ENCODE measurements at regions not wholly inside any gene's neighbourhood (a gene's known extent, or its start where the extent isn't known, plus 50 kb on each side); places are given as distances from the start of the nearest gene placed in this dataset.
"Not testable (repeated sequence)": the region's sequence is repeated elsewhere in the genome, so short reads cannot be mapped to it uniquely, and the experiment has no call there.

- ChIA-PET POLR2A (no interaction called here), CTCF (interaction anchor here (1.3 kb wide), 1 partner anchor 11 kb away, joined by 6 read pairs; no protein-coding TSS in a partner anchor)
- Mint-ChIP-seq H3K36me3 (ENCODE audit: low read depth) (no peaks in the 10 kb centered on the region), H3K4me1 (no peaks in the 10 kb centered on the region), H3K4me3 (no peak overlapping the region), H3K27me3 (peaks cover 36% of the 10 kb centered on the region), H3K27ac (no peak overlapping the region), H3K9me3 (no peaks in the 10 kb centered on the region)
- no peak for DNase-seq
Measured at GRCh38 chr10:118448744-118449143, 106.6 kb upstream of the FAM204A start.

GRCh38 chr10:118447478-118448270, 105.5 kb upstream of the FAM204A start:
- DNase-seq, result no peak
- peaks cover 34% of the 10 kb centered on the region for H3K27me3 Mint-ChIP-seq

GRCh38 chr10:118445535-118445934, 103.4 kb upstream of the FAM204A start:
- DNase-seq, result no peak
- ChIA-PET CTCF (interaction anchor here (0.8 to 1.4 kb wide), 2 partner anchors 17 to 22 kb away, joined by 3 to 4 read pairs; no protein-coding TSS in a partner anchor), POLR2A (no interaction called here)
- H3K4me1 Mint-ChIP-seq, result no peaks in the 10 kb centered on the region
- H3K9me3 Mint-ChIP-seq, result no peaks in the 10 kb centered on the region
- H3K27me3 Mint-ChIP-seq, result peaks cover 29% of the 10 kb centered on the region
- H3K36me3 Mint-ChIP-seq (ENCODE audit: low read depth), result no peaks in the 10 kb centered on the region
- H3K4me3 Mint-ChIP-seq, result no peak overlapping the region
- H3K27ac Mint-ChIP-seq, result no peak overlapping the region

More at GRCh38 chr10:118447478-118448270, 105.5 kb upstream of the FAM204A start:
- H3K4me3 Mint-ChIP-seq, result no peak overlapping the region
- H3K9me3 Mint-ChIP-seq, result no peaks in the 10 kb centered on the region
- H3K36me3 Mint-ChIP-seq (ENCODE audit: low read depth), result no peaks in the 10 kb centered on the region
- H3K27ac Mint-ChIP-seq, result no peak overlapping the region
- CTCF ChIA-PET, result interaction anchor here (1.6 kb wide), 1 partner anchor 11 kb away, joined by 8 read pairs; no protein-coding TSS in a partner anchor
- H3K4me1 Mint-ChIP-seq, result no peaks in the 10 kb centered on the region
- POLR2A ChIA-PET, result no interaction called here

GRCh38 chr10:118444069-118444468, 101.9 kb upstream of the FAM204A start:
- Mint-ChIP-seq H3K27me3 (peaks cover 24% of the 10 kb centered on the region), H3K27ac (no peak overlapping the region), H3K36me3 (ENCODE audit: low read depth) (no peaks in the 10 kb centered on the region), H3K4me3 (no peak overlapping the region), H3K9me3 (no peaks in the 10 kb centered on the region), H3K4me1 (no peaks in the 10 kb centered on the region)
- no peak for DNase-seq
- ChIA-PET CTCF (no interaction called here), POLR2A (no interaction called here)

- Mint-ChIP-seq H3K27ac (no peak overlapping the region), H3K4me1 (no peaks in the 10 kb centered on the region), H3K9me3 (no peaks in the 10 kb centered on the region), H3K36me3 (ENCODE audit: low read depth) (no peaks in the 10 kb centered on the region), H3K27me3 (peaks cover 23% of the 10 kb centered on the region), H3K4me3 (no peak overlapping the region)
- ChIA-PET CTCF (no interaction called here), POLR2A (no interaction called here)
- DNase-seq, result no peak
Measured at GRCh38 chr10:118442032-118442431, 99.9 kb upstream of the FAM204A start.

- no peak for DNase-seq
- Mint-ChIP-seq H3K27me3 (peaks cover 31% of the 10 kb centered on the region), H3K4me3 (no peak overlapping the region), H3K9me3 (no peaks in the 10 kb centered on the region), H3K27ac (no peak overlapping the region), H3K36me3 (ENCODE audit: low read depth) (no peaks in the 10 kb centered on the region), H3K4me1 (no peaks in the 10 kb centered on the region)
- POLR2A ChIA-PET, result no interaction called here
- CTCF ChIA-PET, result no interaction called here
Measured at GRCh38 chr10:118439824-118440223, 97.7 kb upstream of the FAM204A start.

GRCh38 chr10:118436742-118437141, 94.6 kb upstream of the FAM204A start:
- Mint-ChIP-seq H3K27ac (no peak overlapping the region), H3K4me3 (no peak overlapping the region), H3K4me1 (no peaks in the 10 kb centered on the region), H3K36me3 (ENCODE audit: low read depth) (no peaks in the 10 kb centered on the region), H3K9me3 (no peaks in the 10 kb centered on the region), H3K27me3 (peaks cover 30% of the 10 kb centered on the region)
- CTCF ChIA-PET, result no interaction called here
- POLR2A ChIA-PET, result no interaction called here
- no peak for DNase-seq

- no peak overlapping the region for H3K4me3 Mint-ChIP-seq
- H3K4me1 Mint-ChIP-seq, result no peaks in the 10 kb centered on the region
- H3K27me3 Mint-ChIP-seq, result peaks cover 11% of the 10 kb centered on the region
- H3K9me3 Mint-ChIP-seq, result no peaks in the 10 kb centered on the region
- CTCF ChIA-PET, result interaction anchor here (1.1 kb wide), 1 partner anchor 29 kb away, joined by 3 read pairs; no protein-coding TSS in a partner anchor
- no peak overlapping the region for H3K27ac Mint-ChIP-seq
- no peak for DNase-seq
- no peaks in the 10 kb centered on the region for H3K36me3 Mint-ChIP-seq (ENCODE audit: low read depth)
- POLR2A ChIA-PET, result no interaction called here
Measured at GRCh38 chr10:118430190-118430589, 88.1 kb upstream of the FAM204A start.

- Mint-ChIP-seq H3K27ac (no peak overlapping the region), H3K36me3 (ENCODE audit: low read depth) (no peaks in the 10 kb centered on the region), H3K27me3 (peaks cover 8% of the 10 kb centered on the region), H3K4me1 (no peaks in the 10 kb centered on the region), H3K4me3 (no peak overlapping the region), H3K9me3 (no peaks in the 10 kb centered on the region)
- ChIA-PET POLR2A (no interaction called here), CTCF (interaction anchor here (0.6 to 1.0 kb wide), 5 partner anchors 9 to 622 kb away, joined by 3 read pairs; no protein-coding TSS in a partner anchor)
- peak; percentile 62 for DNase-seq
Measured at GRCh38 chr10:118423800-118424442, 81.8 kb upstream of the FAM204A start.

- DNase-seq, result no peak
Measured at GRCh38 chr10:118422241-118422640, 80.1 kb upstream of the FAM204A start.

GRCh38 chr10:118420049-118420448, 77.9 kb upstream of the FAM204A start:
- H3K4me1 Mint-ChIP-seq; DNase-seq; POLR2A ChIA-PET; H3K27ac Mint-ChIP-seq; H3K4me3 Mint-ChIP-seq; H3K9me3 Mint-ChIP-seq; CTCF ChIA-PET; H3K36me3 Mint-ChIP-seq (ENCODE audit: low read depth): not testable (repeated sequence)
- peaks cover 10% of the 10 kb centered on the region for H3K27me3 Mint-ChIP-seq

More at GRCh38 chr10:118422241-118422640, 80.1 kb upstream of the FAM204A start:
- Mint-ChIP-seq H3K4me1 (no peaks in the 10 kb centered on the region), H3K27ac (no peak overlapping the region), H3K9me3 (no peaks in the 10 kb centered on the region), H3K27me3 (peaks cover 16% of the 10 kb centered on the region), H3K36me3 (ENCODE audit: low read depth) (no peaks in the 10 kb centered on the region), H3K4me3 (no peak overlapping the region)
- POLR2A ChIA-PET, result no interaction called here
- CTCF ChIA-PET, result no interaction called here

- H3K9me3 Mint-ChIP-seq, result no peaks in the 10 kb centered on the region
- CTCF ChIA-PET, result no interaction called here
- no peak overlapping the region for H3K27ac Mint-ChIP-seq
Measured at GRCh38 chr10:118412932-118413331, 70.8 kb upstream of the FAM204A start.

GRCh38 chr10:118412132-118412760, 70.1 kb upstream of the FAM204A start:
- no peak for DNase-seq
- no peaks in the 10 kb centered on the region for H3K4me1 Mint-ChIP-seq
- H3K9me3 Mint-ChIP-seq, result no peaks in the 10 kb centered on the region
- POLR2A ChIA-PET, result no interaction called here
- H3K36me3 Mint-ChIP-seq (ENCODE audit: low read depth), result no peaks in the 10 kb centered on the region
- CTCF ChIA-PET, result no interaction called here
- peaks cover 11% of the 10 kb centered on the region for H3K27me3 Mint-ChIP-seq
- no peak overlapping the region for H3K4me3 Mint-ChIP-seq
- no peak overlapping the region for H3K27ac Mint-ChIP-seq

More at GRCh38 chr10:118412932-118413331, 70.8 kb upstream of the FAM204A start:
- DNase-seq, result no peak
- POLR2A ChIA-PET, result no interaction called here
- Mint-ChIP-seq H3K36me3 (ENCODE audit: low read depth) (no peaks in the 10 kb centered on the region), H3K27me3 (peaks cover 13% of the 10 kb centered on the region), H3K4me3 (no peak overlapping the region), H3K4me1 (no peaks in the 10 kb centered on the region)

Data from activated CD4-positive, alpha-beta memory T cell treated with anti-CD3 and anti-CD28 coated beads, Interleukin-2, amount 10 ng/mL, durations not matched to agents 7 days and 5 days (primary cell).